Activated CD4-positive, CD25-positive, alpha-beta regulatory T cell treated with anti-CD3 and anti-CD28 coated beads, Interleukin-2, amount 50 U/mL, for 16 hours (primary cell): ENCODE measurements at regions not wholly inside any gene's neighbourhood (a gene's known extent, or its start where the extent isn't known, plus 50 kb on each side); places are given as distances from the start of the nearest gene placed in this dataset.
"Not testable (repeated sequence)": the region's sequence is repeated elsewhere in the genome, so short reads cannot be mapped to it uniquely, and the experiment has no call there.

Source experiments
- DNase-seq: peaks from one replicate; pipeline ENCODE4 v3.0.0-alpha.2; 2020; ENCODE audit warnings: low read depth, low spot score

GRCh38 chr7:25069900-25070443, 55.1 kb downstream of the CYCS start:
- DNase-seq: peak; percentile 14

GRCh38 chr7:25068502-25069213, 56.4 kb downstream of the CYCS start:
- DNase-seq: no peak

- DNase-seq: no peak
Measured at GRCh38 chr7:25067726-25068501, 57.1 kb downstream of the CYCS start.

GRCh38 chr7:25066253-25066652, 58.8 kb downstream of the CYCS start:
- no peak for DNase-seq

- DNase-seq: no peak
Measured at GRCh38 chr7:25062380-25062779, 62.7 kb downstream of the CYCS start.

GRCh38 chr7:25060487-25061055, 64.5 kb downstream of the CYCS start:
- DNase-seq: no peak

GRCh38 chr7:25059576-25059975, 65.5 kb downstream of the CYCS start:
- no peak for DNase-seq

- DNase-seq: no peak
Measured at GRCh38 chr7:25056368-25056767, 68.7 kb downstream of the CYCS start.

GRCh38 chr7:25055520-25056220, 69.4 kb downstream of the CYCS start:
- no peak for DNase-seq

GRCh38 chr7:25054819-25055519, 70.1 kb downstream of the CYCS start:
- DNase-seq: no peak

- DNase-seq: no peak
Measured at GRCh38 chr7:25050223-25050622, 70.2 kb upstream of the OSBPL3 start.

- DNase-seq: no peak
Measured at GRCh38 chr7:25048444-25048834, 68.5 kb upstream of the OSBPL3 start.

- not testable (repeated sequence) for DNase-seq
Measured at GRCh38 chr7:25047571-25048443, 67.8 kb upstream of the OSBPL3 start.

GRCh38 chr7:25037325-25037724, 57.3 kb upstream of the OSBPL3 start:
- no peak for DNase-seq

- no peak for DNase-seq
Measured at GRCh38 chr7:25035274-25035673, 55.3 kb upstream of the OSBPL3 start.

GRCh38 chr7:25034136-25034535, 54.2 kb upstream of the OSBPL3 start:
- DNase-seq: no peak

- no peak for DNase-seq
Measured at GRCh38 chr7:25032774-25033743, 53.1 kb upstream of the OSBPL3 start.

- DNase-seq: no peak
Measured at GRCh38 chr7:25031432-25031831, 51.5 kb upstream of the OSBPL3 start.

- DNase-seq: no peak
Measured at GRCh38 chr7:25031007-25031406, 51.0 kb upstream of the OSBPL3 start.
